Astrocyte of the spinal cord (primary cell): ENCODE measurements at regions not wholly inside any gene's neighbourhood (a gene's known extent, or its start where the extent isn't known, plus 50 kb on each side); places are given as distances from the start of the nearest gene placed in this dataset.

Experiments
- DNase-seq: peaks from one replicate; pipeline ENCODE4 v3.0.0; 2011; ENCODE audit warnings: low read depth, low spot score
- H3K4me3 ChIP-seq: 2 replicates; pipeline ENCODE4 v1.5.1; 2011; ENCODE audit warnings: low read depth, mild to moderate bottlenecking, low read length, moderate library complexity
- CTCF ChIP-seq: IDR thresholded peaks from 2 replicates; pipeline ENCODE4 v1.5.1; 2012; ENCODE audit warnings: low read depth, mild to moderate bottlenecking, low read length, inconsistent platforms
- in situ Hi-C: cut with HindIII; loops from 2 replicates; pipeline ENCODE4 v1.10.0; 2017; ENCODE audit warnings: low sequenced_read_pairs

GRCh38 chr4:18571301-18571761 is 549.8 kb upstream of the LCORL start:
- TF ChIP-seq CTCF = no peak
- DNase-seq = no peak
- H3K4me3 ChIP-seq = no peak overlapping the region
- in situ Hi-C loops = no loop called here

- no peak overlapping the region for H3K4me3 ChIP-seq
- no peak for DNase-seq
- in situ Hi-C loops = no loop called here
- no peak for TF ChIP-seq CTCF
Measured at GRCh38 chr4:18570370-18570769, 548.8 kb upstream of the LCORL start.

DNA sequence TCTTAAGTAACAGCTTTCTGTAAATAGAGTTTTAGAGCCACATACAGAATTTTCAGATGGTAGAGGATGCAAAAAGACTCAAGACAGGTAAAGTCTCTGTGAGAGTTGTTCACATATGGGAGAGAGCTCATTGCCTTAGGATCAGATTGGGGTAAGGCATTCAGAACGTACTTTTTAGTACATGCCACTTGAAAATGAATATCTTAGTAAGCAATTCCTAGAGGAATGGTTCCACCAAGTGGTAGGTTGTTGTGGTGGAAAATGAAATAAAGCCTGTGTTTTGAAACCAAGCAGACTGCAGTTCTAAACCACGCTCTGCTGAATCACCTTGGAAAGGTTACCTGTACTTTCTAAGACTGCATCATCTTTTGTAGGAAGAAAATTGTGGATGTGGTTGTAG is 547.0 kb upstream of the LCORL start:
- no peak for DNase-seq
- TF ChIP-seq CTCF = no peak
- H3K4me3 ChIP-seq = no peak overlapping the region
- in situ Hi-C loops = no loop called here

- no peak for DNase-seq
- no peak for TF ChIP-seq CTCF
- in situ Hi-C loops = no loop called here
- no peak overlapping the region for H3K4me3 ChIP-seq
Measured at GRCh38 chr4:18566970-18567799, 545.6 kb upstream of the LCORL start.

DNA sequence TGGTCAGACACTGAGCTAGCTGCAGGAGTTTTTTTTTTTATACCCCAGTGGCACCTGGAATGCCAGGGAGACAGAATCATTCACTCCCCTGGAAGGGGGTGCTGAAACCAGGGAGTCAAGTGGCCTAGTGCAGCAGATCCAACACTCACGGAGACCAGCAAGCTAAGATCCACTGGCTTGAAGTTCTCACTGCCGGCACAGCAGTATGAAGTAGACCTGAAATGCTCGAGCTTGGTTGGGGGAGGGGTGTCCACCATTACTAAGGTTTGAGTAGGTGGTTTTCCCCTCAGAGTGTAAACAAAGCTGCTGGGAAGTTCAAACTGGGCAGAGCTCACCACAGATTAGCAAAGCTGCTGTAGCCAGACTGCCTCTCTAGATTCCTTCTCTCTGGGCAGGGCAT is 537.9 kb upstream of the LCORL start:
- in situ Hi-C loops = no loop called here
- no peak for TF ChIP-seq CTCF
- H3K4me3 ChIP-seq = no peak overlapping the region
- DNase-seq = no peak

GRCh38 chr4:18556402-18556801 is 534.8 kb upstream of the LCORL start:
- in situ Hi-C loops = no loop called here
- DNase-seq = no peak
- H3K4me3 ChIP-seq = no peak overlapping the region
- TF ChIP-seq CTCF = no peak

DNA sequence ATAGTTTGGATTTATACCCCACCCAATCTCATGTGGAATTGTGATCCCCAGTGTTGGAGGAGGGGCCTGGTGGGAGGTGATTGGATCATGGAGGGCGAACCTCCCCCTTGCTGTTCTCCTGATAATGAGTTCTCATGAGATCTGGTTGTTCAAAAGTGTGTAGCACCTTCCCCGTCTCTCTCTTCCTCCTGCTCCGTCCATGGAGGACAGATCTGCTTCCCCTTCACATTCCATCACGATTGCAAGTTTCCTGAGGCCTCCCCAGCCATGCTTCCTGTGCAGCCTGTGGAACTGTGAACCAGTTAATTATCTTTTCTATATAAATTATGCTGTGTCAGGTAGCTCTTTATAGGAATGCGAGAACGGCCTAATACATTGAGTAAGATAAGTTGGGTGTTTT is 518.8 kb upstream of the LCORL start:
- in situ Hi-C loops = no loop called here
- no peak for DNase-seq
- H3K4me3 ChIP-seq = no peak overlapping the region
- TF ChIP-seq CTCF = no peak
